H9 (cell line): ENCODE measurements at regions not wholly inside any gene's neighbourhood (a gene's known extent, or its start where the extent isn't known, plus 50 kb on each side); places are given as distances from the start of the nearest gene placed in this dataset.

ENCODE experiments used
- DNase-seq: peaks from one replicate; pipeline ENCODE4 v3.0.0-alpha.2; 2017
- H2AFZ ChIP-seq: one replicate; pipeline ENCODE4 v1.6.1; 2013; ENCODE audit warnings: mild to moderate bottlenecking, low read length, control low read depth, moderate library complexity
- H2AK5ac ChIP-seq: 2 replicates; pipeline ENCODE4 v1.6.1; 2013; ENCODE audit warnings: low read length, control low read depth, mixed read lengths; ENCODE audit not compliant: insufficient read length
- H2BK120ac ChIP-seq: one replicate; pipeline ENCODE4 v1.6.1; 2013; ENCODE audit warnings: low read depth, mild to moderate bottlenecking, low read length, control low read depth, inconsistent platforms; ENCODE audit not compliant: poor library complexity, severe bottlenecking
- H2BK12ac ChIP-seq: 2 replicates; pipeline ENCODE4 v1.6.1; 2013; ENCODE audit warnings: low read length, control low read depth, mixed read lengths, low read depth; ENCODE audit not compliant: insufficient read length
- H2BK15ac ChIP-seq: 2 replicates; pipeline ENCODE4 v1.6.1; 2013; ENCODE audit warnings: low read depth, low read length, control low read depth
- H2BK20ac ChIP-seq: one replicate; pipeline ENCODE4 v1.6.1; 2013; ENCODE audit warnings: low read depth, mild to moderate bottlenecking, low read length, control low read depth, inconsistent platforms; ENCODE audit not compliant: poor library complexity, severe bottlenecking
- H2BK5ac ChIP-seq: 2 replicates; pipeline ENCODE4 v1.6.1; 2013; ENCODE audit warnings: low read length, control low read depth, mixed read lengths; ENCODE audit not compliant: insufficient read length
- H3K14ac ChIP-seq: 2 replicates; pipeline ENCODE4 v1.6.1; 2013; ENCODE audit warnings: low read length, control low read depth; ENCODE audit not compliant: insufficient read depth
- H3K18ac ChIP-seq: 2 replicates; pipeline ENCODE4 v1.6.1; 2013; ENCODE audit warnings: low read depth, mild to moderate bottlenecking, mixed read lengths, low read length, control low read depth; ENCODE audit not compliant: insufficient read length
- H3K23ac ChIP-seq: 2 replicates; pipeline ENCODE4 v1.6.1; 2013; ENCODE audit warnings: low read length, control low read depth, mixed read lengths, low read depth; ENCODE audit not compliant: insufficient read length
- H3K23me2 ChIP-seq: 2 replicates; pipeline ENCODE4 v1.6.1; 2013; ENCODE audit warnings: low read depth, mild to moderate bottlenecking, mixed read lengths, low read length, control low read depth; ENCODE audit not compliant: insufficient read length, poor library complexity, severe bottlenecking
- H3K27ac ChIP-seq: 2 replicates; pipeline ENCODE4 v1.5.1; 2013; ENCODE audit warnings: low read length, control low read depth, mixed read lengths, low read depth; ENCODE audit not compliant: insufficient read length
- H3K27me3 ChIP-seq: 2 replicates; pipeline ENCODE4 v1.6.1; 2013; ENCODE audit warnings: low read length, control low read depth, inconsistent platforms; ENCODE audit not compliant: insufficient read depth
- H3K4ac ChIP-seq: 2 replicates; pipeline ENCODE4 v1.6.1; 2013; ENCODE audit warnings: low read depth, mild to moderate bottlenecking, control low read depth, inconsistent platforms, low read length, moderate library complexity
- H3K4me1 ChIP-seq: 2 replicates; pipeline ENCODE4 v1.6.1; 2013; ENCODE audit warnings: low read length, control low read depth, inconsistent platforms; ENCODE audit not compliant: insufficient read depth
- H3K4me2 ChIP-seq: 2 replicates; pipeline ENCODE4 v1.6.1; 2013; ENCODE audit warnings: low read length, control low read depth, mixed read lengths; ENCODE audit not compliant: insufficient read length, insufficient read depth
- H3K56ac ChIP-seq: 2 replicates; pipeline ENCODE4 v1.6.1; 2013; ENCODE audit warnings: low read depth, mild to moderate bottlenecking, mixed read lengths, low read length, control low read depth; ENCODE audit not compliant: insufficient read length
- H3K79me1 ChIP-seq: 2 replicates; pipeline ENCODE4 v1.6.1; 2013; ENCODE audit warnings: low read depth, mild to moderate bottlenecking, moderate library complexity, low read length, control low read depth, inconsistent platforms; ENCODE audit not compliant: insufficient read depth, poor library complexity, severe bottlenecking
- H3K79me2 ChIP-seq: 2 replicates; pipeline ENCODE4 v1.6.1; 2013; ENCODE audit warnings: low read length, control low read depth, inconsistent platforms; ENCODE audit not compliant: insufficient read depth
- H3K9ac ChIP-seq: 2 replicates; pipeline ENCODE4 v1.6.1; 2013; ENCODE audit warnings: low read length, control low read depth, mixed read lengths; ENCODE audit not compliant: insufficient read length; ENCODE audit errors: extremely low read depth
- H3K9me3 ChIP-seq: one replicate; pipeline ENCODE4 v1.6.1; 2013; ENCODE audit warnings: low read depth, low read length, inconsistent platforms; ENCODE audit not compliant: control insufficient read depth
- H3T11ph ChIP-seq: one replicate; pipeline ENCODE4 v1.6.1; 2013; ENCODE audit warnings: mild to moderate bottlenecking, low read length, control low read depth, inconsistent platforms
- H4K20me1 ChIP-seq: one replicate; pipeline ENCODE4 v1.6.1; 2013; ENCODE audit not compliant: control insufficient read depth, insufficient read length, insufficient read depth
- H4K5ac ChIP-seq: 2 replicates; pipeline ENCODE4 v1.6.1; 2013; ENCODE audit warnings: low read depth, mild to moderate bottlenecking, mixed read lengths, low read length, control low read depth; ENCODE audit not compliant: insufficient read length
- H4K8ac ChIP-seq: replicated peaks from 2 replicates; pipeline ENCODE4 v1.6.1; 2013; ENCODE audit warnings: low read length, control low read depth, mixed read lengths, low read depth; ENCODE audit not compliant: insufficient read length
- H4K91ac ChIP-seq: 2 replicates; pipeline ENCODE4 v1.6.1; 2013; ENCODE audit warnings: low read depth, mild to moderate bottlenecking, moderate library complexity, mixed read lengths, low read length, control low read depth; ENCODE audit not compliant: insufficient read length
- H3K27ac Mint-ChIP-seq, 3 experiments: 2 replicates in 2 of 3; 3 replicates in 1 of 3; pipeline ENCODE4 v1.8.0; 2020 to 2021; ENCODE audit warnings: mixed read lengths in 3 of 3, mild to moderate bottlenecking in 1 of 3, moderate library complexity in 1 of 3
- H3K27me3 Mint-ChIP-seq: 2 replicates; pipeline ENCODE4 v1.8.0; 2021; ENCODE audit warnings: low read depth, mild to moderate bottlenecking, moderate library complexity, mixed read lengths
- H3K36me3 Mint-ChIP-seq, 3 experiments: 2 replicates in 2 of 3; 3 replicates in 1 of 3; pipeline ENCODE4 v1.8.0; 2020 to 2021; ENCODE audit warnings: low read depth in 3 of 3, mixed read lengths in 3 of 3; ENCODE audit not compliant: insufficient read depth in 1 of 3
- H3K4me1 Mint-ChIP-seq, 2 experiments: 2 replicates each; pipeline ENCODE4 v1.8.0; 2020; ENCODE audit warnings: mixed read lengths in 2 of 2
- H3K4me3 Mint-ChIP-seq, 2 experiments: 2 replicates in 1 of 2; 3 replicates in 1 of 2; pipeline ENCODE4 v1.8.0; 2020 to 2021; ENCODE audit warnings: mild to moderate bottlenecking in 2 of 2, mixed read lengths in 2 of 2, moderate library complexity in 1 of 2
- H3K9me3 Mint-ChIP-seq, 2 experiments: 2 replicates in 1 of 2; 3 replicates in 1 of 2; pipeline ENCODE4 v1.8.0; 2020; ENCODE audit warnings: mild to moderate bottlenecking in 2 of 2, mixed read lengths in 2 of 2, moderate library complexity in 1 of 2
- CTCF ChIP-seq: fragments of 200-600 bp; sonication (generic); conservative IDR thresholded peaks from 3 replicates; pipeline ENCODE4 v1.8.0; 2021; ENCODE audit warnings: antibody characterized with exemption, mild to moderate bottlenecking
- WGBS: extraction: QIAGEN DNeasy Blood & Tissue Kit; methylation state at CpG from one replicate; pipeline ENCODE4 v1.1.7; 2013; ENCODE audit warnings: missing lambda C conversion rate, low lambda C conversion rate, mixed read lengths; ENCODE audit not compliant: insufficient read length; ENCODE audit errors: extremely low coverage; 5-methylcytosine and 5-hydroxymethylcytosine counted together

GRCh38 chr3:148150141-148150540 is 547.6 kb upstream of the AGTR1 start:
- Histone ChIP-seq H3K27ac (no peak overlapping the region), H3K23me2 (no peaks in the 10 kb centered on the region), H4K5ac (no peak overlapping the region), H3K14ac (no peak overlapping the region), H3T11ph (no peak overlapping the region), H3K27me3 (no peaks in the 10 kb centered on the region), H3K18ac (no peak overlapping the region), H4K8ac (no peak overlapping the region), H2BK20ac (no peak overlapping the region), H3K23ac (no peak overlapping the region), H2BK12ac (no peak overlapping the region), H2BK15ac (no peak overlapping the region), H2BK120ac (no peak overlapping the region), H3K9me3 (peaks cover 14% of the 10 kb centered on the region), H3K4ac (no peak overlapping the region), H4K91ac (no peak overlapping the region), H2BK5ac (no peak overlapping the region), H2AK5ac (no peak overlapping the region), H2AFZ (no peak overlapping the region), H3K56ac (no peak overlapping the region), H3K4me1 (no peaks in the 10 kb centered on the region), H4K20me1 (no peaks in the 10 kb centered on the region), H3K4me2 (no peak overlapping the region), H3K79me2 (no peaks in the 10 kb centered on the region), H3K9ac (no peak overlapping the region), H3K79me1 (no peaks in the 10 kb centered on the region)
- WGBS, result no CpG with 5 or more reads among the region's 2 CpGs
- H3K27me3 Mint-ChIP-seq, result peaks cover 5% of the 10 kb centered on the region
- H3K27ac Mint-ChIP-seq, result no peak overlapping the region; a peak in 1 of 7 replicates
- DNase-seq, result no peak
- peaks cover 17 to 20% of the 10 kb centered on the region in 2 experiments for H3K4me1 Mint-ChIP-seq
- H3K36me3 Mint-ChIP-seq, result peaks cover 18 to 29% (median 22%) of the 10 kb centered on the region in 3 experiments
- no peak for TF ChIP-seq CTCF
- no peak overlapping the region for H3K4me3 Mint-ChIP-seq
- H3K9me3 Mint-ChIP-seq, result peaks cover 20 to 25% of the 10 kb centered on the region in 2 experiments
